Fibroblast of lung (primary cell): ENCODE measurements at regions not wholly inside any gene's neighbourhood (a gene's known extent, or its start where the extent isn't known, plus 50 kb on each side); places are given as distances from the start of the nearest gene placed in this dataset.

ENCODE experiments used
- DNase-seq, 2 donors: peaks; one replicate each; pipeline versions ENCODE4 v3.0.0 to v3.0.0-alpha.2; 2010; ENCODE audit warnings: low read depth in 2 of 2
- H2AFZ ChIP-seq: 2 replicates; pipeline ENCODE4 v1.5.1; 2012; ENCODE audit warnings: low read length, control low read depth, inconsistent platforms
- H3K27ac ChIP-seq: 2 replicates; pipeline ENCODE4 v1.5.1; 2011; ENCODE audit warnings: low read length, control low read depth; ENCODE audit not compliant: insufficient read depth
- H3K27me3 ChIP-seq: 2 replicates; pipeline ENCODE4 v1.5.1; 2011; ENCODE audit warnings: mild to moderate bottlenecking, low read length; ENCODE audit not compliant: control insufficient read depth, insufficient read depth
- H3K36me3 ChIP-seq: 2 replicates; pipeline ENCODE4 v1.5.1; 2011; ENCODE audit warnings: low read length; ENCODE audit not compliant: control insufficient read depth, insufficient read depth
- H3K4me1 ChIP-seq: 2 replicates; pipeline ENCODE4 v1.5.1; 2011; ENCODE audit warnings: low read length; ENCODE audit not compliant: control insufficient read depth, insufficient read depth; ENCODE audit errors: extremely low read depth
- H3K4me2 ChIP-seq: 2 replicates; pipeline ENCODE4 v1.5.1; 2011; ENCODE audit warnings: low read length, control low read depth; ENCODE audit not compliant: insufficient read depth; ENCODE audit errors: extremely low read depth
- H3K4me3 ChIP-seq, 4 experiments: fragments of 200-600 bp in 1 of 4; sonication (generic) in 1 of 4; replicated peaks in 1 of 4; 2 replicates each; pipeline ENCODE4 v1.5.1; 2011 to 2016; ENCODE audit warnings: low read length in 4 of 4, low read depth in 3 of 4, mild to moderate bottlenecking in 3 of 4, control low read depth in 2 of 4, inconsistent platforms in 1 of 4, mixed read lengths in 1 of 4; ENCODE audit not compliant: insufficient read depth in 1 of 4; ENCODE audit errors: control extremely low read depth in 1 of 4
- H3K79me2 ChIP-seq: 2 replicates; pipeline ENCODE4 v1.5.1; 2012; ENCODE audit warnings: mild to moderate bottlenecking, low read length, inconsistent platforms; ENCODE audit not compliant: control insufficient read depth, insufficient read depth
- H3K9ac ChIP-seq: 2 replicates; pipeline ENCODE4 v1.5.1; 2011; ENCODE audit warnings: mild to moderate bottlenecking, low read length, control low read depth; ENCODE audit not compliant: insufficient read depth
- H3K9me3 ChIP-seq: 2 replicates; pipeline ENCODE4 v1.5.1; 2012; ENCODE audit warnings: low read depth, low read length; ENCODE audit not compliant: control insufficient read depth, insufficient read depth
- H4K20me1 ChIP-seq: 2 replicates; pipeline ENCODE4 v1.5.1; 2011; ENCODE audit warnings: low read length; ENCODE audit not compliant: control insufficient read depth, insufficient read depth; ENCODE audit errors: extremely low read depth
- CTCF ChIP-seq, 2 donors: IDR thresholded peaks in 1 of 2; conservative IDR thresholded peaks in 1 of 2; 1 replicate in 1 of 2; 2 replicates in 1 of 2; pipeline ENCODE4 v1.5.1; 2011 to 2012; ENCODE audit warnings: low read length in 2 of 2, control low read depth in 1 of 2, inconsistent platforms in 1 of 2, low read depth in 1 of 2, mild to moderate bottlenecking in 1 of 2
- EZH2 ChIP-seq: IDR thresholded peaks from 2 replicates; pipeline ENCODE4 v1.5.1; 2012; ENCODE audit warnings: low read length, control low read depth, mild to moderate bottlenecking; ENCODE audit errors: missing control alignments

- Histone ChIP-seq H3K27ac (no peak overlapping the region), H3K4me2 (no peak overlapping the region), H2AFZ (no peak overlapping the region), H4K20me1 (no peaks in the 10 kb centered on the region), H3K79me2 (no peaks in the 10 kb centered on the region), H3K9ac (no peak overlapping the region), H3K27me3 (no peaks in the 10 kb centered on the region), H3K4me1 (peaks cover 6% of the 10 kb centered on the region), H3K9me3 (no peaks in the 10 kb centered on the region), H3K4me3 (no peak overlapping the region), H3K36me3 (no peaks in the 10 kb centered on the region)
- no peak for DNase-seq
- TF ChIP-seq EZH2 = no peak
- no peak for TF ChIP-seq CTCF (conservative IDR thresholded peaks at IDR 0.05 in 1 of 2, IDR thresholded peaks at IDR 0.05 in 1 of 2; ENCODE audit: low read depth in 1 of 2, low read length in 2 of 2)
Observed at GRCh38 chr3:187982142-187982541, 171.8 kb upstream of the LPP start.

- Histone ChIP-seq H4K20me1 (no peaks in the 10 kb centered on the region), H3K79me2 (no peaks in the 10 kb centered on the region), H3K4me1 (peaks cover 6% of the 10 kb centered on the region), H3K9ac (no peak overlapping the region), H3K4me2 (no peak overlapping the region), H3K27ac (no peak overlapping the region), H3K27me3 (no peaks in the 10 kb centered on the region), H3K9me3 (no peaks in the 10 kb centered on the region), H2AFZ (no peak overlapping the region), H3K4me3 (no peak overlapping the region), H3K36me3 (no peaks in the 10 kb centered on the region)
- DNase-seq = no peak
- TF ChIP-seq EZH2 (no peak), CTCF (conservative IDR thresholded peaks at IDR 0.05 in 1 of 2, IDR thresholded peaks at IDR 0.05 in 1 of 2; ENCODE audit: low read depth in 1 of 2, low read length in 2 of 2) (no peak)
Observed at GRCh38 chr3:187983484-187984124, 170.4 kb upstream of the LPP start.

GRCh38 chr3:187985647-187986046, 168.3 kb upstream of the LPP start:
- H2AFZ ChIP-seq = no peak overlapping the region
- H3K36me3 ChIP-seq = no peaks in the 10 kb centered on the region
- H3K27me3 ChIP-seq = no peaks in the 10 kb centered on the region
- H3K4me2 ChIP-seq = no peak overlapping the region
- peak in 1 of 2 donors; percentile 46 for DNase-seq
- H3K27ac ChIP-seq = no peak overlapping the region
- H3K4me1 ChIP-seq = peaks cover 6% of the 10 kb centered on the region
- H3K9ac ChIP-seq = no peak overlapping the region
- TF ChIP-seq CTCF (conservative IDR thresholded peaks at IDR 0.05 in 1 of 2, IDR thresholded peaks at IDR 0.05 in 1 of 2; ENCODE audit: low read depth in 1 of 2, low read length in 2 of 2) (no peak), EZH2 (no peak)
- H3K4me3 ChIP-seq = no peak overlapping the region
- H4K20me1 ChIP-seq = no peaks in the 10 kb centered on the region
- no peaks in the 10 kb centered on the region for H3K79me2 ChIP-seq
- H3K9me3 ChIP-seq = no peaks in the 10 kb centered on the region
